HCT116 (cell line): ENCODE measurements at regions not wholly inside any gene's neighbourhood (a gene's known extent, or its start where the extent isn't known, plus 50 kb on each side); places are given as distances from the start of the nearest gene placed in this dataset.

Experiments
- ATAC-seq: fragments of 200-7000 bp; cut with Tn5 transposase; 2 replicates; pipeline ENCODE4 v1.9.1; 2020; ENCODE audit warnings: mild to moderate bottlenecking, moderate library complexity
- BruUV-seq: library from RNA; stranded (reverse); fragments of 400-500 nt; replicated peaks from 2 replicates; lab custom pipeline; 2021; lab: Mats Ljungman, UMichigan
- CTCF ChIA-PET: fragments of 300-600 bp; sonication (Branson Sonifier 250); formaldehyde crosslinking; loops from one replicate; lab custom pipeline; 2021; ENCODE audit warnings: antibody characterized with exemption; lab: Charles Lee
- POLR2A ChIA-PET: fragments of 300-600, 350-600 bp; sonication (Branson Sonifier 250); formaldehyde crosslinking; loops from one replicate; lab custom pipeline; 2021; ENCODE audit warnings: antibody characterized with exemption; lab: Charles Lee
- RAD21 ChIA-PET, 2 experiments: fragments of 300-600 bp; sonication (Branson Sonifier 250); formaldehyde crosslinking; loops; one replicate each; lab custom pipeline; 2023; ENCODE audit warnings: low total read pairs in 2 of 2; ENCODE audit not compliant: uncharacterized antibody in 2 of 2, unreplicated experiment in 2 of 2, low non-redundant PET in 1 of 2; lab: Charles Lee
- DNase-seq: peaks from one replicate; pipeline ENCODE4 v3.0.0-alpha.2; 2010; ENCODE audit warnings: low read depth, low spot score
- H2AFZ ChIP-seq: fragments of 200-600 bp; shearing (Covaris generic), sonication (generic); 2 replicates; pipeline ENCODE4 v1.6.1; 2017; ENCODE audit warnings: low read depth, mixed run types, mixed read lengths, antibody characterized with exemption, low read length; ENCODE audit not compliant: poor library complexity, severe bottlenecking
- H3K27ac ChIP-seq: 2 replicates; pipeline ENCODE4 v1.5.1; 2012; ENCODE audit warnings: low read depth, low read length
- H3K27me3 ChIP-seq: fragments of 200-600 bp; sonication (generic); 2 replicates; pipeline ENCODE4 v1.6.1; 2016; ENCODE audit warnings: mixed run types, low read length, mixed read lengths; ENCODE audit not compliant: insufficient read depth
- H3K36me3 ChIP-seq, 2 experiments: fragments of 200-500 bp in 1 of 2; fragments of 200-600 bp in 1 of 2; sonication (Bioruptor generic) in 1 of 2; sonication (generic) in 1 of 2; 2 replicates each; pipeline versions ENCODE4 v1.5.1 to v1.6.1; 2014 to 2016; ENCODE audit warnings: low read length in 2 of 2, inconsistent platforms in 1 of 2, mixed read lengths in 1 of 2, mixed run types in 1 of 2; ENCODE audit not compliant: insufficient read depth in 2 of 2, control insufficient read depth in 1 of 2
- H3K4me1 ChIP-seq, 2 experiments: fragments of 200-600 bp in 1 of 2; sonication (generic) in 1 of 2; 2 replicates each; pipeline versions ENCODE4 v1.5.1 to v1.6.1; 2012 to 2017; ENCODE audit warnings: low read length in 2 of 2, inconsistent platforms in 1 of 2, mild to moderate bottlenecking in 1 of 2, mixed read lengths in 1 of 2, mixed run types in 1 of 2, moderate library complexity in 1 of 2; ENCODE audit not compliant: insufficient read depth in 2 of 2, control insufficient read depth in 1 of 2
- H3K4me2 ChIP-seq: fragments of 200-600 bp; sonication (generic); 2 replicates; pipeline ENCODE4 v1.6.1; 2017; ENCODE audit warnings: mixed run types, low read length, mixed read lengths
- H3K4me3 ChIP-seq, 2 experiments: fragments of 200-600 bp in 1 of 2; sonication (generic) in 1 of 2; replicated peaks in 1 of 2; 2 replicates each; pipeline ENCODE4 v1.5.1; 2011 to 2016; ENCODE audit warnings: low read length in 2 of 2, control low read depth in 1 of 2, low read depth in 1 of 2, mild to moderate bottlenecking in 1 of 2, mixed read lengths in 1 of 2, mixed run types in 1 of 2
- H3K79me2 ChIP-seq: fragments of 200-600 bp; sonication (generic); 2 replicates; pipeline ENCODE4 v1.6.1; 2017; ENCODE audit warnings: mild to moderate bottlenecking, mixed run types, low read length, moderate library complexity, mixed read lengths; ENCODE audit not compliant: insufficient read depth
- H3K9ac ChIP-seq: fragments of 200-600 bp; sonication (generic); 2 replicates; pipeline ENCODE4 v1.6.1; 2016; ENCODE audit warnings: low read length, mixed read lengths
- H3K9me2 ChIP-seq: fragments of 200-600 bp; sonication (generic), shearing (Covaris generic); 2 replicates; pipeline ENCODE4 v1.6.1; 2017; ENCODE audit warnings: mixed run types, mild to moderate bottlenecking, moderate library complexity; ENCODE audit not compliant: insufficient read depth
- H3K9me3 ChIP-seq, 2 experiments: fragments of 200-500 bp in 1 of 2; fragments of 200-600 bp in 1 of 2; sonication (Bioruptor generic) in 1 of 2; sonication (generic) in 1 of 2; 2 replicates each; pipeline ENCODE4 v1.6.1; 2014 to 2017; ENCODE audit warnings: low read length in 2 of 2, mixed read lengths in 2 of 2, inconsistent platforms in 1 of 2, low read depth in 1 of 2, mild to moderate bottlenecking in 1 of 2, mixed run types in 1 of 2, moderate library complexity in 1 of 2; ENCODE audit not compliant: control insufficient read depth in 1 of 2, insufficient read depth in 1 of 2
- H4K20me1 ChIP-seq: fragments of 200-600 bp; sonication (generic), shearing (Covaris generic); 2 replicates; pipeline ENCODE4 v1.6.1; 2017; ENCODE audit warnings: mixed run types, mild to moderate bottlenecking, moderate library complexity; ENCODE audit not compliant: insufficient read depth
- CBX3 ChIP-seq: IDR thresholded peaks from 2 replicates; pipeline ENCODE4 v1.6.1; 2012; ENCODE audit warnings: low read depth
- CEBPB ChIP-seq: IDR thresholded peaks from 2 replicates; pipeline ENCODE4 v1.6.1; 2012; ENCODE audit warnings: low read depth
- ELF1 ChIP-seq: IDR thresholded peaks from 2 replicates; pipeline ENCODE4 v1.6.1; 2012; ENCODE audit warnings: low read depth, borderline replicate concordance
- EZH2phosphoT487 ChIP-seq: fragments of 200-600 bp; IDR thresholded peaks from 2 replicates; pipeline ENCODE4 v1.6.1; 2018; ENCODE audit warnings: antibody characterized with exemption, borderline replicate concordance
- FOSL1 ChIP-seq: IDR thresholded peaks from 2 replicates; pipeline ENCODE4 v1.6.1; 2012; ENCODE audit warnings: low read depth
- JUND ChIP-seq: IDR thresholded peaks from 2 replicates; pipeline ENCODE4 v1.6.1; 2012
- POLR2A ChIP-seq: IDR thresholded peaks from 2 replicates; pipeline ENCODE4 v1.7.0; 2011; ENCODE audit warnings: borderline replicate concordance; ENCODE audit not compliant: insufficient read depth, insufficient read length; ENCODE audit errors: extremely low read depth
- RAD21 ChIP-seq: IDR thresholded peaks from 2 replicates; pipeline ENCODE4 v1.6.1; 2012; ENCODE audit warnings: low read depth, mild to moderate bottlenecking
- SRF ChIP-seq: IDR thresholded peaks from 2 replicates; pipeline ENCODE4 v1.6.1; 2012; ENCODE audit warnings: low read depth
- YY1 ChIP-seq: IDR thresholded peaks from 2 replicates; pipeline ENCODE4 v1.6.1; 2011; ENCODE audit warnings: low read length, low read depth, moderate library complexity, mild to moderate bottlenecking; ENCODE audit not compliant: insufficient replicate concordance; ENCODE audit errors: extremely low read depth
- ZBTB33 ChIP-seq: IDR thresholded peaks from 2 replicates; pipeline ENCODE4 v1.6.1; 2011; ENCODE audit warnings: mild to moderate bottlenecking, low read length, moderate library complexity; ENCODE audit not compliant: insufficient replicate concordance; ENCODE audit errors: extremely low read depth
- ZFX ChIP-seq: fragments of 450-650 bp; IDR thresholded peaks from 2 replicates; pipeline ENCODE4 v1.6.1; 2017
- intact Hi-C: fragments of 100-400 bp; cut with micrococcal nuclease; formaldehyde crosslinking; loops from 2 replicates; pipeline ENCODE4 v1.10.0; 2022
- TF ChIP-seq, protein P1 (sequence below): IDR thresholded peaks from 2 replicates; pipeline ENCODE4 v1.6.1; 2012

- BruUV-seq = no TSS peak
- Histone ChIP-seq H3K27ac (no peak overlapping the region), H3K27me3 (no peaks in the 10 kb centered on the region), H4K20me1 (no peaks in the 10 kb centered on the region)
- POLR2A ChIA-PET = no interaction called here
- intact Hi-C loops = no loop called here
- TF ChIP-seq EZH2phosphoT487 = no peak
- TF ChIP-seq, all 23 proteins: peak for 0
- DNase-seq (no peak), ATAC-seq (no peak)
- H3K4me3 ChIP-seq = no peak overlapping the region
- no peaks in the 10 kb centered on the region for H3K36me3 ChIP-seq
- ChIA-PET RAD21 (no interaction called here), CTCF (no interaction called here)
- no peaks in the 10 kb centered on the region for H3K4me1 ChIP-seq
- H2AFZ ChIP-seq = no peak overlapping the region
- H3K9me2 ChIP-seq = peaks cover 2% of the 10 kb centered on the region; the same call in 1 of the 2 replicates
- no peak overlapping the region for H3K4me2 ChIP-seq
- no peaks in the 10 kb centered on the region for H3K9me3 ChIP-seq
- no peak overlapping the region for H3K9ac ChIP-seq
- no peaks in the 10 kb centered on the region for H3K79me2 ChIP-seq
Measured at GRCh38 chr2:225170162-225170561, 127.9 kb upstream of the DOCK10 start.

DNA sequence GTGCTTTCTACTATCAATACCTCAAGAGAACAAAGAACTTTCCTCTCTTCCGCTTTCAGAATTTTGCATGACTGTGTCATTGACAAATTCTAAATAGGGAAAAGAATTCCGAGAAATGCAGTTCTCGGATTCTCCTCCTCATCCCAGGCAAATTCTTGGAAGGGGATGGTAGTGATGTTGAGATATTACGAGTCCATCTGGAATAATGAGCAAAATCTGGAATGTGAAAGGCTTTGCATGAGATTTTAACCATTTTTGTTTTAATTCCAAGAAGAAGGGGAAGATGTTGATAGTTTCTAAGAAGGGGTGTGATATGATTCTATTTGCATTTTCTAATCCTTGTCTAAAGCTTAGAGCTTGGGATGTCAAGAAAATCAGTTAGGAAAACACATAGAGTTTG lies 127.1 kb upstream of the DOCK10 start:
- POLR2A ChIA-PET = no interaction called here
- no peak overlapping the region for H2AFZ ChIP-seq

More for the DNA sequence above, 127.1 kb upstream of the DOCK10 start:
- Histone ChIP-seq H3K36me3 (no peaks in the 10 kb centered on the region), H3K27me3 (no peaks in the 10 kb centered on the region), H3K79me2 (no peaks in the 10 kb centered on the region), H3K9me2 (peaks cover 2% of the 10 kb centered on the region; the same call in 1 of the 2 replicates), H3K4me3 (no peak overlapping the region), H3K9me3 (no peaks in the 10 kb centered on the region), H3K9ac (no peak overlapping the region), H3K27ac (no peak overlapping the region), H4K20me1 (no peaks in the 10 kb centered on the region), H3K4me1 (no peaks in the 10 kb centered on the region), H3K4me2 (no peak overlapping the region)
- no peak for ATAC-seq
- CTCF ChIA-PET = no interaction called here
- DNase-seq = no peak
- no peak for TF ChIP-seq ZBTB33
- no peak for TF ChIP-seq RAD21
- no peak for TF ChIP-seq FOSL1
- TF ChIP-seq ZFX = no peak
- no peak for TF ChIP-seq SRF
- TF ChIP-seq ELF1 = no peak
- TF ChIP-seq, protein P1, sequence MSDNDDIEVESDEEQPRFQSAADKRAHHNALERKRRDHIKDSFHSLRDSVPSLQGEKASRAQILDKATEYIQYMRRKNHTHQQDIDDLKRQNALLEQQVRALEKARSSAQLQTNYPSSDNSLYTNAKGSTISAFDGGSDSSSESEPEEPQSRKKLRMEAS = no peak
- no peak for TF ChIP-seq EZH2phosphoT487
- no peak for TF ChIP-seq POLR2A
- TF ChIP-seq YY1 = no peak
- TF ChIP-seq JUND = no peak
- TF ChIP-seq CEBPB = no peak
- no peak for TF ChIP-seq CBX3
- RAD21 ChIA-PET = no interaction called here
- intact Hi-C loops = no loop called here
- BruUV-seq = no TSS peak
